Ramos (cell line): ENCODE measurements at regions not wholly inside any gene's neighbourhood (a gene's known extent, or its start where the extent isn't known, plus 50 kb on each side); places are given as distances from the start of the nearest gene placed in this dataset.
"Not testable (repeated sequence)": the region's sequence is repeated elsewhere in the genome, so short reads cannot be mapped to it uniquely, and the experiment has no call there.

Experiments used
- in situ Hi-C: fragments of 300-500 bp; cut with MboI; formaldehyde crosslinking; loops from one replicate; pipeline ENCODE4 v1.14.3; 2022; ENCODE audit warnings: low sequenced_read_pairs; ENCODE audit not compliant: unreplicated experiment

GRCh38 chr3:25940935-25941334, 151.0 kb downstream of the OXSM start:
- in situ Hi-C loops: no loop called here

GRCh38 chr3:25944329-25944728, 154.4 kb downstream of the OXSM start:
- in situ Hi-C loops: no loop called here

GRCh38 chr3:25945366-25945765, 155.5 kb downstream of the OXSM start:
- in situ Hi-C loops: no loop called here

GRCh38 chr3:25945836-25946235, 155.9 kb downstream of the OXSM start:
- in situ Hi-C loops: no loop called here

- in situ Hi-C loops: no loop called here
Observed at GRCh38 chr3:25952133-25952532, 162.2 kb downstream of the OXSM start.

GRCh38 chr3:25957026-25957425, 167.1 kb downstream of the OXSM start:
- in situ Hi-C loops: no loop called here

GRCh38 chr3:25960776-25961175, 170.9 kb downstream of the OXSM start:
- in situ Hi-C loops: no loop called here

GRCh38 chr3:25962255-25962654, 172.4 kb downstream of the OXSM start:
- in situ Hi-C loops: no loop called here

- in situ Hi-C loops: no loop called here
Observed at GRCh38 chr3:25964141-25964540, 174.3 kb downstream of the OXSM start.

GRCh38 chr3:25967385-25967784, 177.5 kb downstream of the OXSM start:
- in situ Hi-C loops: no loop called here

GRCh38 chr3:25971736-25972135, 181.8 kb downstream of the OXSM start:
- in situ Hi-C loops: no loop called here

GRCh38 chr3:25973122-25973521, 183.2 kb downstream of the OXSM start:
- in situ Hi-C loops: no loop called here

- in situ Hi-C loops: no loop called here
Observed at GRCh38 chr3:25982756-25983155, 192.9 kb downstream of the OXSM start.

- in situ Hi-C loops: no loop called here
Observed at GRCh38 chr3:25985621-25986020, 195.7 kb downstream of the OXSM start.

- in situ Hi-C loops: no loop called here
Observed at GRCh38 chr3:25992606-25993005, 202.7 kb downstream of the OXSM start.

GRCh38 chr3:26004172-26004571, 214.3 kb downstream of the OXSM start:
- in situ Hi-C loops: no loop called here

- in situ Hi-C loops: no loop called here
Observed at GRCh38 chr3:26011276-26011675, 221.4 kb downstream of the OXSM start.

- in situ Hi-C loops: no loop called here
Observed at GRCh38 chr3:26012241-26012745, 222.4 kb downstream of the OXSM start.

- in situ Hi-C loops: no loop called here
Observed at GRCh38 chr3:26015752-26016151, 225.9 kb downstream of the OXSM start.

- in situ Hi-C loops: no loop called here
Observed at GRCh38 chr3:26018889-26019288, 229.0 kb downstream of the OXSM start.

- in situ Hi-C loops: not testable (repeated sequence)
Observed at GRCh38 chr3:26024206-26024605, 234.3 kb downstream of the OXSM start.

GRCh38 chr3:26029321-26029720, 239.4 kb downstream of the OXSM start:
- in situ Hi-C loops: no loop called here

GRCh38 chr3:26042126-26042525, 252.2 kb downstream of the OXSM start:
- in situ Hi-C loops: not testable (repeated sequence)
